ENCODE measurements at regions not wholly inside any gene's neighbourhood (a gene's known extent, or its start where the extent isn't known, plus 50 kb on each side); places are given as distances from the start of the nearest gene placed in this dataset.
"Not testable (repeated sequence)": the region's sequence is repeated elsewhere in the genome, so short reads cannot be mapped to it uniquely, and the experiment has no call there.

DNA sequence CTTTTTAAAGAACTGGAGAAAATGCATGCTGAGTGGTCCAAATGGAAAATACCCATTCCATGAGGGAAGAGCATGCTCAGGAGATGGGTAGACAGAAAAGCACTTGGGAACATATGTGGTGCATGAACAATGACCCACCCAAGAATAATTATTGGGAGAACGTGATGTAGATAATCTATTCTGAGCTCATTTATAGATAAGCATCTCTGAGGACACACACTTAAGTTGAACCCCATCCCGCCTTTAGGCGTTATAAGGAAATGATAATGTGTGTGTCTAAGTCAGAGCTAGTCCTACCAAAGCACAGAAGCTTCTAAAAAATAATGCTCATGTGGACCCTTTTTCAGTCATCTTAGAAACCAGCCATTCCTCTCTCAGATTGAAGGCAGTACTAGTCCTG lies 189.9 kb downstream of the KTN1 start:
- DNase-seq = no peak

DNA sequence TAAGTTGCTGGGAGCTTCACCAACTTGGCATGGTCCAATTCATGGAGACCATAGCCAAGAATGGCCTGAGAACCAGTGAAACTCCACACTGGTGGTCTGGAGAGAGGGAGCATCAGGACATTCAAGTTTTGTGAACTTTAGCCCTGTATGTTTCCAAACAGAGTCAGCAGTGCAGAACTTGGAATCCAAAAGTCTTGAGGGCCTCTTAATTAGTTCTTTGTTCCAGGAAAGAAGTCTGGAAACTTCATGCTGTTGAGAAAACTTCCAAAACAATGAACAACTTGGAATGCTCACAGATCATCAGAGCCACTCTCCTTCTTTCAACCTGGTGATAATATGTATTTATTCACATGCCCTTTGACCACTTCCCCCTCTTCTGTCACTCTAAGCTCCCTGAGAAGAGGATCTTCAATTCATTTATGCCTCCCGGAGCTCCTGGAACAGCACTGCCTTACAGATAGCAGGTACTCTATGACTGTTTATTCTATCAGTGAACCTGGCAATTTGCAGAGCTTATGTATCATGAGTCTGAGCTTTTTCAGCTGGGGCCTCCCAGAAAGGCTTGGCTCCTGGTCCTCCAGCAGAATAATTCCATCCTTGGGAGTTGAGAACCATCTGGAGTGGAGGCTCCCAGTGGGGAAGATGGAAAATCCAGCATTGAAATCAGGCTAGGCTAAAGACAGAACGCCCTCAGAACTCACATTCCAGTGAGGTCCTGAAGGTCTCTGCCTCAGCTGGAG lies 191.4 kb downstream of the KTN1 start:
- no peak for DNase-seq

DNA sequence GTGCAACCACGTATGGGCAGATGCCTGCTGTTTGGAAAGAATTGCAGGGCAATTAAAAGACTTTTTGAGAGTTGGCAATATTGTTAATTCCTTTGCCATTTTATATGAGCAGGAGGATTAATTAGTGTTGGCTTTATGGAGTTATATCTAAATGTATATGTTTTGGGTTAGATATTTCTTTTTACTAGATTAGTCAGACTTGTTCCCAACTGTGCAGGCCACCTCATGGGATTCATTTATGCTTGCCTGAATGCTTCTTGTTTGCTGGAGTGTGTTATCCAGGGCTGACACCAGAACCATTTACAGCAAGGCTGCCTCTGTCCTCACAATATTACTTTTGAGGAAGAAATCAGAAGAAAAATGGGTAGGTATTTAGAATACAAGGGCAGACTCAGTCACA lies 192.5 kb downstream of the KTN1 start:
- DNase-seq = no peak

DNA sequence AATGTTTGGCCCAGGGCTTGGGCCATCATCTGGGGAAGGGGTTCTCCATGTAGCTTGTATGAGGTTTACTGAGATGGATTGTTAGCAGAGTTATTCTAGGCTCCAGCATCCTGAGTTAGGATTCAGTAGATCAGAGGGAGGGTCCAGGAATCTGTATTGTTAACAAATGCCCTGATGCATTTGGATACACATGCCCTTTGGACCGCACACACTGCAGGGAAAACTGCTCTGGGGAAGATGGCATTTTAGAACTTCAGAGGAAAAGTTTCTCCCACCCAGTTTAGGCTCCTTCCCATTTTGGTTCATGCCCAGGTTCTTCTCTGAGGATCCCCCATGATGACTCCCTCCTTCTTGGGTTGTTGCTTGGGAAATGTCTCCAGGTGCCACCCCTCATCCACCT lies 193.3 kb downstream of the KTN1 start:
- DNase-seq = no peak

- DNase-seq = no peak
Observed at GRCh38 chr14:55773984-55774545, 194.1 kb downstream of the KTN1 start.

GRCh38 chr14:55777877-55778276 lies 197.9 kb downstream of the KTN1 start:
- no peak for DNase-seq

DNA sequence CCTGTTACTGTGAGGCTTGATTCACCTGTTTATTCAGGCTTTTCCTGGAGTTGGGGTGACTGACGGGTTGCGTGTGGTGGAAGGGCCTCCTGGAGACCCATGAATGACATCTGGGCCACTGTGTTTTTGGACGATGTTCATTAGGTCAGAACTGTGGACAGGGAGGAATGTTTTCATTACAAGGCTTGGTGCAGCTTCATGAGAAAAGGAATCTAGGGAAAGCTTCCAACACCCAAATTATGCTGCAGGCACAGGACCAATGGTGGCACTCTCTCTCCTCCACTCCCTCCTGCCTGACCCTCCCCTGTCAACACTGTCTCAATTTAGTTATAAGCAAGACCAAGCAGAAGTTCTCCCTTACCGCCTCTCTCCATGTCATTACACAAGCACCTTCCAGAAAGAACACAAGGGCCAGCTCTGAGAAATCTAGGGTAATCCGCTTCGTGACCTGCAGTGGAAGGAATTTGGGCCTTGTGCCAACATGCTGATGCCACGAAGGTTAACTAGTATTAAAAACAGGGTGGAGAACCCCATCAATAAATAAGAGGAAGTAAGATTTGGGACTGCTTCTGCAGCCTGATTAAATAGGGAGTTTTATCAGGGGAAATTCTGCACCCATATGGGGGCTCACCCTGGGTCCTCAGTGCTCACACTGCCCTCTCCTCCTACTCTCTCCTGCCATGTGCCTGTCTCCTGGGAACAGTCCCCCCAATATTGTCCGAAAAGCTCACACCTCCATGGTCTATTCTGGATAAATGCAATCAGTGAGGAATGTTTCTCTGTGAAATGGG lies 200.3 kb downstream of the KTN1 start:
- no peak for DNase-seq

DNA sequence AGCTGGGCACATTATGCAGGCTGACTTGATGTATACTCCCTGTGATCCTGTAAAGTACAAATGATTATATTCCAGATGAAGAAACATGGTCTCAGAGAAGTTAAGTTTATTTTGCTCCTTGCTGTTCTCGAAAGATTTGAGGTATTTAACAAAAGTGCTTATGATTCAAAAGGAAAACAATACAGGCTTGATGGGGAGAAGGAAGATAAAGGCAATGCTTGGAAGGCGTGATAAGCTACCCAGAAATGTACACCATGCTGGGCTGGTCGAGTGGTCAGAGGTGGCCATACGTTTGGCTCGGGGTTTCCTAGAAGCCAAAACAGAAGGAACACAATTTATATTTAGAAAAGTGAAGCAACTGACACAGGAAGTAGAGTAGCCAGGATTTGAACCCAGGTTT lies 201.0 kb downstream of the KTN1 start:
- DNase-seq = no peak

DNA sequence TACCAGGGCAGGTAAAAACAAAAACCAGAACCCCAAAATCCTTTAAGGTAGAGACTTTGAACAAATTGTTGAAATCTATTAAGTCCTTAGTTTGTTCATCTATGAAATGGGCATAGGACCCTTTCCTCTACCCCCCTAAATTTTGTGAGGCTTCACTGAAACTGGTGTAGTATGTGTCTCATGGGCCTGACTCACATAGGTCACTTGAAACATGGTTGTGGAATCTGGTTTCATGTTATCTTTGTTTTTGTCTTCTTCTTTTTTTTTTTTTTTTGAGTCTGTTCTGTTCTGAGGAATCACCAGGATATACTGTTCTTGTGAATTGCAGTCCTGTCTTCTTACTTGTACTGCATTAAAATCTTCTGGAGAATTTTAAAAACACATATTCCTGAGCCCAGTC lies 202.2 kb downstream of the KTN1 start:
- no peak for DNase-seq

DNA sequence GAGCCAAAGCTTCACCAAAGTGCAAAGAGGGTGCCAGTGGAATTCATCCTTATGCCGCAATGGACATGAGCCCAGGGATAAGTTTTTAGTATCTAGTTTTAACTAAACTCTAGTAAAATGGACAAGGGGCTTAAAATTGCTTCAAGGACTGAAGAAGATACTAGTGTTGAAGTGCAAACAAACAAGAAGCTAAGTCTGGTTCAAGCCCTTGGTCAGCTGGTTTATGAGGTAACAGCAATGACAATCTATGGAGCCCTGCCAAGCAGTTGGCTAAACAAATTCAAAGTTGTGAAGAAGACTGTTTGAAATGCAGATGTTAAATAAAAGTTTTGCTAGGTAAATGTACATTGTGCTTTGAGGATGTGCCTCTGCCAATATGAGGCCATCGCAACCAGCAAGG lies 209.4 kb downstream of the KTN1 start:
- no peak for DNase-seq

- DNase-seq = no peak
Observed at GRCh38 chr14:55794655-55795595, 214.9 kb downstream of the KTN1 start.

DNA sequence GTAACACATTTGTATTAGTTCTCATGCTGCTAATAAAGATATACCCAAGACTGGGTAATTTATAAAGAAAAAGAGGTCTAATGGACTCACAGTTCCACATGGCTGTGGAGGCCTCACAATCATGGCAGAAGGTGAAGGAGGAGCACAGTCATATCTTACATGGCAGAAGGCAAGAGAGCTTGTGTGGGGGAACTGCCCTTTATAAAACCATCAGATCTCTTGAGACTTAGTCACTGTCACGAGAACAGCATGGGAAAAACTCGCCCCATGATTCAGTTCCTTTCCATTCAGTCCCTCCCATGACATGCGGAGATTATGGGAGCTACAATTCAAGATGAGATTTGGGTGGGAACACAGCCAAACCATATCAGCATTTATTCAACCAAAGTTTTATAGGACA lies 216.5 kb downstream of the KTN1 start:
- DNase-seq = not testable (repeated sequence)

GRCh38 chr14:55798406-55798805 lies 218.4 kb downstream of the KTN1 start:
- no peak for DNase-seq

DNA sequence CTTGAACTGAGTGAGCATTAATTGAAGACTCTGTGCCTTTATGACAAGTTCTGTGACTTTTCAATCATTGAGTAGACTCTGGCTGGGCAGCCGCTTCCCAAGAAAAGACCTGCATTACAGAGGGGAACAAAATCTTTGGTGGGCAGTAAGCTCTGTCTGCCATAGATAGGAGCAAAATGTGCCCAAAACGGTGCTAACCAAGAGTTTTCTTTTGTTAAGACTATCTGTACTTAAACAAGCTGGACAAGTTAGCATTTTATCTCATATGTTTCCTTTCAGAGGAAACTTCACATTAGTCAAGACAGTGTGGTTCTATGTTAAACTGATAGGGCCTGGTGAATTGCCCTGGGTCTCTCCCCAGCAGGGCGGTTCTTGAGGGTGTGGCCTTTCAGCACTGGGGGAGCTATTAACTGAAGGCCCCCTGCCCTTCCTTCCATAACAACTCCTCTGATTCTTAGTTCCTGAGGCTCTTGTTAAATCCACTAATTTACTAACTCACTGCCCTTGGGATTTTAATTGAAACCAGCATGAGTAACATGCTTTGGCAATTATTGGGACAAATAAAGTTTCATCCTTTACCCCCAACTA lies 219.6 kb downstream of the KTN1 start:
- DNase-seq = no peak

- no peak for DNase-seq
Observed at GRCh38 chr14:55800156-55800785, 220.3 kb downstream of the KTN1 start.

GRCh38 chr14:55801121-55801520 lies 221.1 kb downstream of the KTN1 start:
- DNase-seq = no peak

DNA sequence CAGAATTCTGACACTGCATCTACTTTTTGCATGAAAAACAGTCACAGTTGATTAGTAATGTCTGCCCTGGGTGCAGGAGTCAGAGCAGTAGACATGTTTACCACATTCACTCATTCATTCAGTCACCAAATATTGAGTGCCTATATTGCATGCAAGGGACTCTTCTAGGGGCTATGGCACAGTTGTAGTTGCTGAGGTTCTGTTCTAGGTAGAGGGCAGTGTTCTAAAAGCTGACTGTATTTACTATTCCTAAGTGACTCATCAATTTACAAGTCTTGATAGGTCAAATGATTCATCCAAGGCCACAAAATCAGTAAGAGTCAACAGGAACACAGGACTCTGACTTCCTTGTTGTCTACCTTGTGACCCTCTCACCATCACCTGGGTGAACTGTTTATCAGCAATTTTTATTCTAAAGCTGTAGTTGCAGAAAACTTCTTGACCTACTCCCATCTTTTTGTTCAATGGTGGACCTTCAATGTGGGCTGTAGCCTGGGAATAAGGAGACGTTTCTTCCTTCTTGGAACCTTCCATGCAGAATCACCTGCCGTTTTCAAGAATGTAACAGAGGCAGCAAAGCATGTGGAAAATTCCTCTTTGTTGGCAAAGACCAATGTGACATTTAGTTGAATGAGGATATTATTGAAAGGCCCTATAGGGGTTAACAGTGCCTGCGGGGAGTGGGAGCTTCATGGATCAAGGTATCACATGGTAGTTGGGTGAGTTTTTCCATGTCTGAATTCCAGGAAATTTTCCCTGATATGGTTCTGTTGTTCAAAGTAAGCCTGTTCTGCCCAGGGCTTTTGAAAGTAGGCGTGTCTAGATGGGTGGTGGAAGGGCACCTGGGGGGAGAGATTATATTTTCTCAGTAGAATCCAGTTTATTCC lies 223.2 kb downstream of the KTN1 start:
- DNase-seq = peak; percentile 38

DNA sequence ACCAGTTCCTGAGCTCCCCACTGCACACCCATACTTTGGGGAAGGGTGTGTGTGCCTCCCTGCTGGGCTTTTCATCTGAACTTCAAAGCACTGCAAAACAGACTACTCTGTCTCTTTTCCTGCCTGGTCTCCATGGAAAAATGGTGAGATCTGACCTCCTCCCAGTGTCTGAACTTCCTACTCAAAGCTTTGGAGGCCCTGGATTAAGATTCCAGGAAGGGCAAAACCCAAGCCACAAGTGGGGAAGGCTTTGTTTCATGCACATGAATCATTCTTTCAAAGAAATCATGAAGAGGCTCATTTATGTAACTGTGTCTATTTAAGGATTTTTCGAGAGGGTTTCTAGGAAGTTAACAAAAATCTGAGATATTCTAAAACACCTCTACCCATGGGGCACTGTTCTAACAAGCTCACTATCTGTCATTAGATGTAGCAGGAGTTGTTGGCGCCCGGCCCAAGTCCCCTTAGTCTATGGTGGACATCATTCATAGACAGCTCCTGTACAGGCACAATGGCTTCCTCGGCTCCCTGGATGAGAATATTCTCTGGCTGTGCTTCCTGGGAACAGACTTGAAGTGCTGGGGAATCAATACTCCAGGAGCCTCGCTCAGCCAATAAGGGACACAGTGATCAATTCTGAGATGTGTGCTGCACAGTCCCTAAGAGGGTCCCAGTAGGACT lies 224.0 kb downstream of the KTN1 start:
- DNase-seq = no peak

- no peak for DNase-seq
Observed at GRCh38 chr14:55805250-55805649, 225.2 kb downstream of the KTN1 start.
